ENCODE measurements at regions not wholly inside any gene's neighbourhood (a gene's known extent, or its start where the extent isn't known, plus 50 kb on each side); places are given as distances from the start of the nearest gene placed in this dataset.

DNA sequence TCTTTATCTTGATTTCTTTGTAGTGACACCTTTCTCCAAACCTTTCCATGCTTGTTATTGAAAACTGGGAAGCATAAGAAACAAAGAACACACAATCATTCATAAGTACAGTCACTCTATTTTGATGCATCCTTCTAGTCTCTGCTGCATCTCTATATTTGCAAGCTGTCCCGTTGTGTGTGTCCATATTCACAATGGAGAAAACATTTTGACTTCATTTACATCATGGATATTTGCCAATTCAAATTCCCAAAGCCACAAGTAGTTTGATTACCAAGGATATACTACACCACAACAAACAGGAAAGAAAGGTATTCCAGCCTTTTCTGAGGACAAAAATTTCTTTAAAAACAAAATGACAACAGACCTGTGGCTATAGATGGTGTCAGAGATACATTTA lies 673.8 kb downstream of the STIM2 start:
- H3K27me3 Mint-ChIP-seq (ENCODE audit: insufficient read depth, low read depth, poor library complexity) = no peaks in the 10 kb centered on the region
- H3K27ac ChIP-seq (ENCODE audit: low read depth) = no peak overlapping the region
- no peak overlapping the region for H2AFZ ChIP-seq
- no peaks in the 10 kb centered on the region for H3K9me2 ChIP-seq (ENCODE audit: insufficient read depth)
- TF ChIP-seq, protein P1, sequence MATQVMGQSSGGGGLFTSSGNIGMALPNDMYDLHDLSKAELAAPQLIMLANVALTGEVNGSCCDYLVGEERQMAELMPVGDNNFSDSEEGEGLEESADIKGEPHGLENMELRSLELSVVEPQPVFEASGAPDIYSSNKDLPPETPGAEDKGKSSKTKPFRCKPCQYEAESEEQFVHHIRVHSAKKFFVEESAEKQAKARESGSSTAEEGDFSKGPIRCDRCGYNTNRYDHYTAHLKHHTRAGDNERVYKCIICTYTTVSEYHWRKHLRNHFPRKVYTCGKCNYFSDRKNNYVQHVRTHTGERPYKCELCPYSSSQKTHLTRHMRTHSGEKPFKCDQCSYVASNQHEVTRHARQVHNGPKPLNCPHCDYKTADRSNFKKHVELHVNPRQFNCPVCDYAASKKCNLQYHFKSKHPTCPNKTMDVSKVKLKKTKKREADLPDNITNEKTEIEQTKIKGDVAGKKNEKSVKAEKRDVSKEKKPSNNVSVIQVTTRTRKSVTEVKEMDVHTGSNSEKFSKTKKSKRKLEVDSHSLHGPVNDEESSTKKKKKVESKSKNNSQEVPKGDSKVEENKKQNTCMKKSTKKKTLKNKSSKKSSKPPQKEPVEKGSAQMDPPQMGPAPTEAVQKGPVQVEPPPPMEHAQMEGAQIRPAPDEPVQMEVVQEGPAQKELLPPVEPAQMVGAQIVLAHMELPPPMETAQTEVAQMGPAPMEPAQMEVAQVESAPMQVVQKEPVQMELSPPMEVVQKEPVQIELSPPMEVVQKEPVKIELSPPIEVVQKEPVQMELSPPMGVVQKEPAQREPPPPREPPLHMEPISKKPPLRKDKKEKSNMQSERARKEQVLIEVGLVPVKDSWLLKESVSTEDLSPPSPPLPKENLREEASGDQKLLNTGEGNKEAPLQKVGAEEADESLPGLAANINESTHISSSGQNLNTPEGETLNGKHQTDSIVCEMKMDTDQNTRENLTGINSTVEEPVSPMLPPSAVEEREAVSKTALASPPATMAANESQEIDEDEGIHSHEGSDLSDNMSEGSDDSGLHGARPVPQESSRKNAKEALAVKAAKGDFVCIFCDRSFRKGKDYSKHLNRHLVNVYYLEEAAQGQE (IDR thresholded peaks at IDR 0.05; ENCODE audit: unreplicated experiment) = no peak
- no peak for TF ChIP-seq CREB1 (CRISPR knock-in tag; IDR thresholded peaks at IDR 0.05; ENCODE audit: low read depth)
- TF ChIP-seq JUNB (IDR thresholded peaks at IDR 0.05; ENCODE audit: unreplicated experiment) = no peak
- TF ChIP-seq STAT1 (IDR thresholded peaks at IDR 0.05; ENCODE audit: unreplicated experiment) = no peak
- TF ChIP-seq, protein P2, sequence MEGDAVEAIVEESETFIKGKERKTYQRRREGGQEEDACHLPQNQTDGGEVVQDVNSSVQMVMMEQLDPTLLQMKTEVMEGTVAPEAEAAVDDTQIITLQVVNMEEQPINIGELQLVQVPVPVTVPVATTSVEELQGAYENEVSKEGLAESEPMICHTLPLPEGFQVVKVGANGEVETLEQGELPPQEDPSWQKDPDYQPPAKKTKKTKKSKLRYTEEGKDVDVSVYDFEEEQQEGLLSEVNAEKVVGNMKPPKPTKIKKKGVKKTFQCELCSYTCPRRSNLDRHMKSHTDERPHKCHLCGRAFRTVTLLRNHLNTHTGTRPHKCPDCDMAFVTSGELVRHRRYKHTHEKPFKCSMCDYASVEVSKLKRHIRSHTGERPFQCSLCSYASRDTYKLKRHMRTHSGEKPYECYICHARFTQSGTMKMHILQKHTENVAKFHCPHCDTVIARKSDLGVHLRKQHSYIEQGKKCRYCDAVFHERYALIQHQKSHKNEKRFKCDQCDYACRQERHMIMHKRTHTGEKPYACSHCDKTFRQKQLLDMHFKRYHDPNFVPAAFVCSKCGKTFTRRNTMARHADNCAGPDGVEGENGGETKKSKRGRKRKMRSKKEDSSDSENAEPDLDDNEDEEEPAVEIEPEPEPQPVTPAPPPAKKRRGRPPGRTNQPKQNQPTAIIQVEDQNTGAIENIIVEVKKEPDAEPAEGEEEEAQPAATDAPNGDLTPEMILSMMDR (conservative IDR thresholded peaks at IDR 0.05; ENCODE audit: low read depth in 2 of 2) = no peak
- no peak for TF ChIP-seq ZNF114 (CRISPR knock-in tag; IDR thresholded peaks at IDR 0.05)
- no peak for TF ChIP-seq POLR2AphosphoS5 (IDR thresholded peaks at IDR 0.05; ENCODE audit: low read depth)
- no peak for TF ChIP-seq ZNF331 (CRISPR knock-in tag; IDR thresholded peaks at IDR 0.05; ENCODE audit: low read depth)
- TF ChIP-seq, protein P3, sequence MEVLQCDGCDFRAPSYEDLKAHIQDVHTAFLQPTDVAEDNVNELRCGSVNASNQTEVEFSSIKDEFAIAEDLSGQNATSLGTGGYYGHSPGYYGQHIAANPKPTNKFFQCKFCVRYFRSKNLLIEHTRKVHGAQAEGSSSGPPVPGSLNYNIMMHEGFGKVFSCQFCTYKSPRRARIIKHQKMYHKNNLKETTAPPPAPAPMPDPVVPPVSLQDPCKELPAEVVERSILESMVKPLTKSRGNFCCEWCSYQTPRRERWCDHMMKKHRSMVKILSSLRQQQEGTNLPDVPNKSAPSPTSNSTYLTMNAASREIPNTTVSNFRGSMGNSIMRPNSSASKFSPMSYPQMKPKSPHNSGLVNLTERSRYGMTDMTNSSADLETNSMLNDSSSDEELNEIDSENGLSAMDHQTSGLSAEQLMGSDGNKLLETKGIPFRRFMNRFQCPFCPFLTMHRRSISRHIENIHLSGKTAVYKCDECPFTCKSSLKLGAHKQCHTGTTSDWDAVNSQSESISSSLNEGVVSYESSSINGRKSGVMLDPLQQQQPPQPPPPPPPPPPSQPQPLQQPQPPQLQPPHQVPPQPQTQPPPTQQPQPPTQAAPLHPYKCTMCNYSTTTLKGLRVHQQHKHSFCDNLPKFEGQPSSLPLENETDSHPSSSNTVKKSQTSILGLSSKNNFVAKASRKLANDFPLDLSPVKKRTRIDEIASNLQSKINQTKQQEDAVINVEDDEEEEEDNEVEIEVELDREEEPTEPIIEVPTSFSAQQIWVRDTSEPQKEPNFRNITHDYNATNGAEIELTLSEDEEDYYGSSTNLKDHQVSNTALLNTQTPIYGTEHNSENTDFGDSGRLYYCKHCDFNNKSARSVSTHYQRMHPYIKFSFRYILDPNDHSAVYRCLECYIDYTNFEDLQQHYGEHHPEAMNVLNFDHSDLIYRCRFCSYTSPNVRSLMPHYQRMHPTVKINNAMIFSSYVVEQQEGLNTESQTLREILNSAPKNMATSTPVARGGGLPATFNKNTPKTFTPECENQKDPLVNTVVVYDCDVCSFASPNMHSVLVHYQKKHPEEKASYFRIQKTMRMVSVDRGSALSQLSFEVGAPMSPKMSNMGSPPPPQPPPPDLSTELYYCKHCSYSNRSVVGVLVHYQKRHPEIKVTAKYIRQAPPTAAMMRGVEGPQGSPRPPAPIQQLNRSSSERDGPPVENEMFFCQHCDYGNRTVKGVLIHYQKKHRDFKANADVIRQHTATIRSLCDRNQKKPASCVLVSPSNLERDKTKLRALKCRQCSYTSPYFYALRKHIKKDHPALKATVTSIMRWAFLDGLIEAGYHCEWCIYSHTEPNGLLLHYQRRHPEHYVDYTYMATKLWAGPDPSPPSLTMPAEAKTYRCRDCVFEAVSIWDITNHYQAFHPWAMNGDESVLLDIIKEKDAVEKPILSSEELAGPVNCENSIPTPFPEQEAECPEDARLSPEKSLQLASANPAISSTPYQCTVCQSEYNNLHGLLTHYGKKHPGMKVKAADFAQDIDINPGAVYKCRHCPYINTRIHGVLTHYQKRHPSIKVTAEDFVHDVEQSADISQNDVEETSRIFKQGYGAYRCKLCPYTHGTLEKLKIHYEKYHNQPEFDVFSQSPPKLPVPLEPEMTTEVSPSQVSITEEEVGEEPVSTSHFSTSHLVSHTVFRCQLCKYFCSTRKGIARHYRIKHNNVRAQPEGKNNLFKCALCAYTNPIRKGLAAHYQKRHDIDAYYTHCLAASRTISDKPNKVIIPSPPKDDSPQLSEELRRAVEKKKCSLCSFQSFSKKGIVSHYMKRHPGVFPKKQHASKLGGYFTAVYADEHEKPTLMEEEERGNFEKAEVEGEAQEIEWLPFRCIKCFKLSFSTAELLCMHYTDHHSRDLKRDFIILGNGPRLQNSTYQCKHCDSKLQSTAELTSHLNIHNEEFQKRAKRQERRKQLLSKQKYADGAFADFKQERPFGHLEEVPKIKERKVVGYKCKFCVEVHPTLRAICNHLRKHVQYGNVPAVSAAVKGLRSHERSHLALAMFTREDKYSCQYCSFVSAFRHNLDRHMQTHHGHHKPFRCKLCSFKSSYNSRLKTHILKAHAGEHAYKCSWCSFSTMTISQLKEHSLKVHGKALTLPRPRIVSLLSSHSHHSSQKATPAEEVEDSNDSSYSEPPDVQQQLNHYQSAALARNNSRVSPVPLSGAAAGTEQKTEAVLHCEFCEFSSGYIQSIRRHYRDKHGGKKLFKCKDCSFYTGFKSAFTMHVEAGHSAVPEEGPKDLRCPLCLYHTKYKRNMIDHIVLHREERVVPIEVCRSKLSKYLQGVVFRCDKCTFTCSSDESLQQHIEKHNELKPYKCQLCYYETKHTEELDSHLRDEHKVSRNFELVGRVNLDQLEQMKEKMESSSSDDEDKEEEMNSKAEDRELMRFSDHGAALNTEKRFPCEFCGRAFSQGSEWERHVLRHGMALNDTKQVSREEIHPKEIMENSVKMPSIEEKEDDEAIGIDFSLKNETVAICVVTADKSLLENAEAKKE (CRISPR knock-in tag; IDR thresholded peaks at IDR 0.05) = no peak
- TF ChIP-seq, protein P4, sequence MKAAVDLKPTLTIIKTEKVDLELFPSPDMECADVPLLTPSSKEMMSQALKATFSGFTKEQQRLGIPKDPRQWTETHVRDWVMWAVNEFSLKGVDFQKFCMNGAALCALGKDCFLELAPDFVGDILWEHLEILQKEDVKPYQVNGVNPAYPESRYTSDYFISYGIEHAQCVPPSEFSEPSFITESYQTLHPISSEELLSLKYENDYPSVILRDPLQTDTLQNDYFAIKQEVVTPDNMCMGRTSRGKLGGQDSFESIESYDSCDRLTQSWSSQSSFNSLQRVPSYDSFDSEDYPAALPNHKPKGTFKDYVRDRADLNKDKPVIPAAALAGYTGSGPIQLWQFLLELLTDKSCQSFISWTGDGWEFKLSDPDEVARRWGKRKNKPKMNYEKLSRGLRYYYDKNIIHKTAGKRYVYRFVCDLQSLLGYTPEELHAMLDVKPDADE (IDR thresholded peaks at IDR 0.05) = no peak
- TF ChIP-seq NANOG (IDR thresholded peaks at IDR 0.05; ENCODE audit: borderline replicate concordance) = no peak
- TF ChIP-seq EZH2phosphoT487 (IDR thresholded peaks at IDR 0.05; ENCODE audit: unreplicated experiment) = no peak
- no peak for TF ChIP-seq EZH2 (IDR thresholded peaks at IDR 0.05; ENCODE audit: low read depth, unreplicated experiment)
- H3K27me3 ChIP-seq (ENCODE audit: insufficient read depth) = no peaks in the 10 kb centered on the region
- H3K4me1 ChIP-seq (ENCODE audit: insufficient read depth) = peaks cover 6% of the 10 kb centered on the region; the same call in 1 of the 2 replicates
- peak overlapping the region; percentile 17; the same call in 1 of the 2 replicates for H3K27ac Mint-ChIP-seq
- H4K20me1 ChIP-seq (replicated peaks; ENCODE audit: insufficient read depth) = no peaks in the 10 kb centered on the region
- ATAC-seq (no peak), DNase-seq (ENCODE audit: low spot score) (no peak)
- no peak overlapping the region for H3K4me3 Mint-ChIP-seq
- H3F3A ChIP-seq (replicated peaks; ENCODE audit: low read depth) = no peaks in the 10 kb centered on the region
- H3K4me3 ChIP-seq = no peak overlapping the region
- H3K36me3 Mint-ChIP-seq (ENCODE audit: low read depth) = no peaks in the 10 kb centered on the region
- no peaks in the 10 kb centered on the region for H3K79me2 ChIP-seq (replicated peaks; ENCODE audit: insufficient read depth)
- no peaks in the 10 kb centered on the region for H3K9me3 Mint-ChIP-seq
- H3K4me2 ChIP-seq = no peak overlapping the region
- peaks cover 16% of the 10 kb centered on the region; the same call in 2 of the 3 replicates for H3K4me1 Mint-ChIP-seq
- H3K36me3 ChIP-seq (ENCODE audit: insufficient read depth) = no peaks in the 10 kb centered on the region
